Heart right ventricle (tissue), 16 donors: ENCODE measurements at regions not wholly inside any gene's neighbourhood (a gene's known extent, or its start where the extent isn't known, plus 50 kb on each side); places are given as distances from the start of the nearest gene placed in this dataset.

Source experiments
- ATAC-seq, 8 donors: fragments of 200-7000 bp; cut with Tn5 transposase; one replicate each; pipeline ENCODE4 v1.9.1; 2020; ENCODE audit warnings: mild to moderate bottlenecking in 8 of 8, moderate library complexity in 8 of 8, moderate number of reproducible peaks in 1 of 8
- DNase-seq, 2 donors: peaks; one replicate each; pipeline ENCODE4 v3.0.0-alpha.2; 2020
- H3K27ac ChIP-seq, 10 donors: fragments of 200-600 bp; sonication (generic) in 2 of 10; one replicate each; pipeline versions ENCODE4 v1.5.0 to v1.8.0; 2020 to 2022; ENCODE audit warnings: mild to moderate bottlenecking in 3 of 10
- H3K27me3 ChIP-seq, 7 donors: fragments of 200-600 bp; one replicate each; pipeline ENCODE4 v1.8.0; 2021 to 2022; ENCODE audit warnings: mild to moderate bottlenecking in 2 of 7
- H3K36me3 ChIP-seq, 9 donors: fragments of 200-600 bp; sonication (generic) in 1 of 9; one replicate each; pipeline versions ENCODE4 v1.5.0 to v1.8.0; 2020 to 2022; ENCODE audit warnings: mild to moderate bottlenecking in 2 of 9
- H3K4me1 ChIP-seq, 9 donors: fragments of 200-600 bp; sonication (generic) in 1 of 9; one replicate each; pipeline versions ENCODE4 v1.5.0 to v1.8.0; 2020 to 2022; ENCODE audit warnings: mild to moderate bottlenecking in 4 of 9
- H3K4me3 ChIP-seq, 10 donors: fragments of 200-600 bp; sonication (generic) in 2 of 10; one replicate each; pipeline versions ENCODE4 v1.5.0 to v1.8.0; 2020 to 2022; ENCODE audit warnings: mild to moderate bottlenecking in 7 of 10, moderate library complexity in 2 of 10
- H3K9me3 ChIP-seq, 11 donors: fragments of 200-600 bp in 10 of 11; sonication (generic) in 2 of 11; one replicate each; pipeline versions ENCODE4 v1.5.0 to v1.8.0; 2013 to 2022; ENCODE audit warnings: mild to moderate bottlenecking in 2 of 11, control low read depth in 1 of 11, moderate library complexity in 1 of 11
- WGBS, 2 donors: extraction: QIAGEN DNeasy Blood & Tissue Kit; methylation state at CpG; one replicate each; pipeline ENCODE4 v1.1.7; 2013; ENCODE audit warnings: inconsistent platforms in 1 of 2; 5-methylcytosine and 5-hydroxymethylcytosine counted together
- intact Hi-C, 10 donors: fragments of 100-400 bp; cut with DNase I; formaldehyde crosslinking; loops; one replicate each; pipeline versions ENCODE4 v1.11.1 to v1.14.2; 2022
- TF ChIP-seq, protein P1 (sequence below), 9 donors: fragments of 200-600 bp; sonication (generic) in 2 of 9; IDR thresholded peaks; one replicate each; pipeline versions ENCODE4 v1.5.0 to v1.8.0; 2021 to 2022; ENCODE audit warnings: antibody characterized with exemption in 9 of 9, mild to moderate bottlenecking in 5 of 9, moderate library complexity in 1 of 9
- donor health status: Arrhythmogenic right ventricular cardiomyopathy.
- donor health status: ischemic (EF 13 %, LVEDD 7.1; RV severe dilation, severe dysfunction).
- donor health status: healthy with polysubstance abuse.
- donor health status: DM: no; HTN: yes; CAD: no.
- donor health status: DM: no; HTN: no; CAD: no.
- donor health status: ischemic (EF 25% LVEDD 6.9; RV normal size, moderate dysfunction).
- donor health status: ischemic (EF 25% LVEDD 5.7; RV mildly dilated, moderate dysfunction).
- donor health status: healthy.
- donor health status: DM: yes; HTN: yes; CAD: no.
- donor health status: Ischemic cardiomyopathy.
- donor health status: ischemic (EF 35%, LVEDD 5.7; RV mildly dilated, moderate dysfunction).
- donor health status: nonischemic (EF 11% LVEDD 7.7; RV severe dilation, severe dysfunction).
- donor health status: DM: yes; HTN: yes; CAD: no.
- donor health status: PGD.
- donor health status: ischemic (EF 29% LVEDD 5.4; RV normal size, mild dysfunction).
- donor health status: nonischemic (EF 23%, LVEDD 6.1; RV moderate dilation, normal function).

DNA sequence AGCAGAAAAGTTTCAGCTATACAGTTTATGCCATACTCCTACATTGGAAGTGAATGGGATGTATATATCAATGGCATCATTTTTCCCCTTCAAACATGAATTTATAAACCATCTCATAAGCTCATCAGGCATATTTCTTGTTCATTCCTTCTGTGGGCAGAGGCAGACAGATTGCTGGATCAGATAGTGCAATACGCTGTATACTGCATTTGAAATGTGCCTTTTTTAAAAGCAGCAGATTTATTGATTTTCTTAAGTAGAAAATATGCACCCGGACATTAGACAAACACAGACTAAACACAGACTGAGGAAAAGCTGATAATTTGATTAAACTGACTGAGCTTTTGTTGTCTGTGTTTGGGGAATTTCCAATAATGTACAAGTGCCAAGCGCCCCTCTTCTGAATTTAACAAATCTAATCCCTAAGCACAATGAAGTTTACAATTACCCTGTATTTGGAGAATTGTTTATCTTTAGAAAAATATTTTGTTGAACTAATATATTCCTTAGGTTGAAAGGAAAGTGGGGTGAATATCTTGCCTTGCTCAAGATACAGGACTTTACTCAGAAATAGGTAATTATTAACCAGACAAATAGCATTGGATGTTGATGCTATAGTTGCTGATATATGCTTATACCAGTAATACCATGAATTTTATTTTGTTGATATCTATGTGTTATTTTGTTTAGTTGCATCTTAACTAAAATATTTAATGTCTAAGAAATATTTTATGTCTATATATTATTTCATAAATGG is 566.6 kb upstream of the MEF2C start:
- no peak overlapping the region for H3K27ac ChIP-seq
- no peaks in the 10 kb centered on the region for H3K9me3 ChIP-seq
- peaks cover 0 to 2% (median 0%) of the 10 kb centered on the region in 9 donors for H3K4me1 ChIP-seq
- WGBS, 2 donors, result 76 to 87% methylated on average over 3 of the region's 3 CpGs
- no peaks in the 10 kb centered on the region for H3K27me3 ChIP-seq
- ATAC-seq (no peak), DNase-seq (no peak)
- TF ChIP-seq, protein P1, sequence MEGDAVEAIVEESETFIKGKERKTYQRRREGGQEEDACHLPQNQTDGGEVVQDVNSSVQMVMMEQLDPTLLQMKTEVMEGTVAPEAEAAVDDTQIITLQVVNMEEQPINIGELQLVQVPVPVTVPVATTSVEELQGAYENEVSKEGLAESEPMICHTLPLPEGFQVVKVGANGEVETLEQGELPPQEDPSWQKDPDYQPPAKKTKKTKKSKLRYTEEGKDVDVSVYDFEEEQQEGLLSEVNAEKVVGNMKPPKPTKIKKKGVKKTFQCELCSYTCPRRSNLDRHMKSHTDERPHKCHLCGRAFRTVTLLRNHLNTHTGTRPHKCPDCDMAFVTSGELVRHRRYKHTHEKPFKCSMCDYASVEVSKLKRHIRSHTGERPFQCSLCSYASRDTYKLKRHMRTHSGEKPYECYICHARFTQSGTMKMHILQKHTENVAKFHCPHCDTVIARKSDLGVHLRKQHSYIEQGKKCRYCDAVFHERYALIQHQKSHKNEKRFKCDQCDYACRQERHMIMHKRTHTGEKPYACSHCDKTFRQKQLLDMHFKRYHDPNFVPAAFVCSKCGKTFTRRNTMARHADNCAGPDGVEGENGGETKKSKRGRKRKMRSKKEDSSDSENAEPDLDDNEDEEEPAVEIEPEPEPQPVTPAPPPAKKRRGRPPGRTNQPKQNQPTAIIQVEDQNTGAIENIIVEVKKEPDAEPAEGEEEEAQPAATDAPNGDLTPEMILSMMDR (IDR thresholded peaks at IDR 0.05), result no peak
- intact Hi-C loops, result no loop called here
- H3K4me3 ChIP-seq, result no peak overlapping the region
- no peaks in the 10 kb centered on the region for H3K36me3 ChIP-seq

DNA sequence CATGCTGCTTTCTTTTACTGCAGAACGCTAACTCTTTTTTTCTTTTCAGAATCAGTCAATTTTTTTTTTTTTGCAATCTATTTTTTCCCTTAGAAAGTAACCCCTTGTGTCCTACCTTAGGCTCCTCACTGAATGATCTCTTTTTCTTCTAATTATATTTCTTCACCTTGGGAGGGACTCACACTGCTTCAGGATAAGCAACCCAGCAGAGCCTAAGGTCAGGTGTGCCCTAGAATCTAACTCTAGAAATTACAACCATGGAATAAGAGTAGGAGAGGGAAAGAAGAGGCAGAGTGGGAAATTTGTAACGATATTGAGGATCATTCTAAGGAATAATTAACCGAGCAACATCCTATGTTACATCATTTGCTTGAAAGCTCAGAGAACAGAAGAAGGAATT is 564.0 kb upstream of the MEF2C start:
- no peak for ATAC-seq
- WGBS, 2 donors, result 78 to 88% methylated on average over 3 of the region's 3 CpGs
- intact Hi-C loops, result no loop called here

GRCh38 chr5:89445106-89445745 is 562.2 kb upstream of the MEF2C start:
- WGBS, 2 donors, result 89 to 95% methylated on average over 5 of the region's 5 CpGs

More for the DNA sequence above, 564.0 kb upstream of the MEF2C start:
- H3K9me3 ChIP-seq, result no peaks in the 10 kb centered on the region
- no peak overlapping the region for H3K4me3 ChIP-seq
- TF ChIP-seq, protein P1 (IDR thresholded peaks at IDR 0.05), result no peak
- peaks cover 0 to 14% (median 0%) of the 10 kb centered on the region in 9 donors for H3K4me1 ChIP-seq
- no peaks in the 10 kb centered on the region for H3K36me3 ChIP-seq
- no peak for DNase-seq
- H3K27me3 ChIP-seq, result no peaks in the 10 kb centered on the region
- H3K27ac ChIP-seq, result no peak overlapping the region

GRCh38 chr5:89444088-89444487 is 561.1 kb upstream of the MEF2C start:
- DNase-seq, result no peak
- no peak for ATAC-seq
- 75 to 78% methylated on average over 3 of the region's 3 CpGs for WGBS, 2 donors
- intact Hi-C loops, result no loop called here
- H3K27ac ChIP-seq, result peak overlapping the region in 1 of 10 donors; percentile 33
- TF ChIP-seq, protein P1 (IDR thresholded peaks at IDR 0.05), result no peak
- no peaks in the 10 kb centered on the region for H3K27me3 ChIP-seq
- no peaks in the 10 kb centered on the region for H3K36me3 ChIP-seq
- no peak overlapping the region for H3K4me3 ChIP-seq
- peaks cover 0 to 14% (median 0%) of the 10 kb centered on the region in 9 donors for H3K4me1 ChIP-seq
- H3K9me3 ChIP-seq, result no peaks in the 10 kb centered on the region

More at GRCh38 chr5:89445106-89445745, 562.2 kb upstream of the MEF2C start:
- Histone ChIP-seq H3K4me1 (peaks cover 0 to 14% (median 0%) of the 10 kb centered on the region in 9 donors), H3K36me3 (no peaks in the 10 kb centered on the region), H3K27ac (no peak overlapping the region), H3K9me3 (no peaks in the 10 kb centered on the region), H3K4me3 (no peak overlapping the region), H3K27me3 (no peaks in the 10 kb centered on the region)
- TF ChIP-seq, protein P1 (IDR thresholded peaks at IDR 0.05), result no peak
- DNase-seq (no peak), ATAC-seq (no peak)
- intact Hi-C loops, result no loop called here
